ENCODE measurements at regions not wholly inside any gene's neighbourhood (a gene's known extent, or its start where the extent isn't known, plus 50 kb on each side); places are given as distances from the start of the nearest gene placed in this dataset.

GRCh38 chr12:125688223-125688622 is 623.0 kb downstream of the AACS start:
- no peak overlapping the region for H3K4me3 ChIP-seq (ENCODE audit: low read depth, low read length)
- H3K27ac ChIP-seq: no peak overlapping the region
- no peaks in the 10 kb centered on the region for H3K36me3 ChIP-seq
- no peak for TF ChIP-seq CTCF (IDR thresholded peaks at IDR 0.05; ENCODE audit: low read depth, low read length)
- H3K27me3 ChIP-seq (ENCODE audit: insufficient read depth, low read depth, severe bottlenecking): peaks cover 65% of the 10 kb centered on the region
- no peak for DNase-seq
- H3K9me3 ChIP-seq (ENCODE audit: severe bottlenecking): no peaks in the 10 kb centered on the region

- no peaks in the 10 kb centered on the region for H3K36me3 ChIP-seq
- peaks cover 63% of the 10 kb centered on the region for H3K27me3 ChIP-seq (ENCODE audit: insufficient read depth, low read depth, severe bottlenecking)
- H3K4me3 ChIP-seq (ENCODE audit: low read depth, low read length): no peak overlapping the region
- DNase-seq: no peak
- no peaks in the 10 kb centered on the region for H3K9me3 ChIP-seq (ENCODE audit: severe bottlenecking)
- H3K27ac ChIP-seq: no peak overlapping the region
- no peak for TF ChIP-seq CTCF (IDR thresholded peaks at IDR 0.05; ENCODE audit: low read depth, low read length)
These were observed 623.6 kb downstream of the AACS start for GRCh38 chr12:125688881-125689280.

GRCh38 chr12:125689576-125690410 is 624.6 kb downstream of the AACS start:
- no peak for TF ChIP-seq CTCF (IDR thresholded peaks at IDR 0.05; ENCODE audit: low read depth, low read length)

GRCh38 chr12:125690841-125691240 is 625.6 kb downstream of the AACS start:
- Histone ChIP-seq H3K36me3 (no peaks in the 10 kb centered on the region), H3K27ac (no peak overlapping the region), H3K9me3 (ENCODE audit: severe bottlenecking) (no peaks in the 10 kb centered on the region), H3K4me3 (ENCODE audit: low read depth, low read length) (no peak overlapping the region), H3K27me3 (ENCODE audit: insufficient read depth, low read depth, severe bottlenecking) (peaks cover 63% of the 10 kb centered on the region)
- TF ChIP-seq CTCF (IDR thresholded peaks at IDR 0.05; ENCODE audit: low read depth, low read length): no peak
- no peak for DNase-seq

More at GRCh38 chr12:125689576-125690410, 624.6 kb downstream of the AACS start:
- Histone ChIP-seq H3K4me3 (ENCODE audit: low read depth, low read length) (no peak overlapping the region), H3K27me3 (ENCODE audit: insufficient read depth, low read depth, severe bottlenecking) (peaks cover 62% of the 10 kb centered on the region), H3K27ac (no peak overlapping the region), H3K9me3 (ENCODE audit: severe bottlenecking) (no peaks in the 10 kb centered on the region), H3K36me3 (no peaks in the 10 kb centered on the region)
- DNase-seq: no peak

- H3K9me3 ChIP-seq (ENCODE audit: severe bottlenecking): no peaks in the 10 kb centered on the region
- H3K36me3 ChIP-seq: no peaks in the 10 kb centered on the region
- H3K27ac ChIP-seq: no peak overlapping the region
- no peak for DNase-seq
- H3K27me3 ChIP-seq (ENCODE audit: insufficient read depth, low read depth, severe bottlenecking): peaks cover 34% of the 10 kb centered on the region
- H3K4me3 ChIP-seq (ENCODE audit: low read depth, low read length): no peak overlapping the region
- TF ChIP-seq CTCF (IDR thresholded peaks at IDR 0.05; ENCODE audit: low read depth, low read length): no peak
These were observed 630.8 kb downstream of the AACS start for GRCh38 chr12:125696054-125696453.

- TF ChIP-seq CTCF (IDR thresholded peaks at IDR 0.05; ENCODE audit: low read depth, low read length): no peak
- H3K36me3 ChIP-seq: no peaks in the 10 kb centered on the region
- no peak overlapping the region for H3K4me3 ChIP-seq (ENCODE audit: low read depth, low read length)
- H3K27ac ChIP-seq: no peak overlapping the region
- DNase-seq: no peak
- H3K27me3 ChIP-seq (ENCODE audit: insufficient read depth, low read depth, severe bottlenecking): peaks cover 29% of the 10 kb centered on the region
- peaks cover 3% of the 10 kb centered on the region for H3K9me3 ChIP-seq (ENCODE audit: severe bottlenecking)
These were observed 639.6 kb downstream of the AACS start for GRCh38 chr12:125704803-125705202.
